ENCODE measurements at regions not wholly inside any gene's neighbourhood (a gene's known extent, or its start where the extent isn't known, plus 50 kb on each side); places are given as distances from the start of the nearest gene placed in this dataset.

GRCh38 chr6:163809364-163809763, 394.8 kb downstream of the QKI start:
- DNase-seq (ENCODE audit: low read depth in 2 of 2): no peak

- no peak for DNase-seq (ENCODE audit: low read depth in 2 of 2)
These were observed 394.4 kb downstream of the QKI start for GRCh38 chr6:163808871-163809270.

GRCh38 chr6:163808231-163808630, 393.7 kb downstream of the QKI start:
- DNase-seq (ENCODE audit: low read depth in 2 of 2): no peak

- no peak for DNase-seq (ENCODE audit: low read depth in 2 of 2)
These were observed 392.4 kb downstream of the QKI start for GRCh38 chr6:163806755-163807499.

GRCh38 chr6:163804991-163805390, 390.5 kb downstream of the QKI start:
- no peak for DNase-seq (ENCODE audit: low read depth in 2 of 2)

- no peak for DNase-seq (ENCODE audit: low read depth in 2 of 2)
These were observed 387.7 kb downstream of the QKI start for GRCh38 chr6:163802267-163802666.

- DNase-seq (ENCODE audit: low read depth in 2 of 2): no peak
These were observed 382.9 kb downstream of the QKI start for GRCh38 chr6:163797296-163797845.

- no peak for DNase-seq (ENCODE audit: low read depth in 2 of 2)
These were observed 378.8 kb downstream of the QKI start for GRCh38 chr6:163793011-163793983.

GRCh38 chr6:163790266-163790840, 375.8 kb downstream of the QKI start:
- no peak for DNase-seq (ENCODE audit: low read depth in 2 of 2)

GRCh38 chr6:163789199-163789810, 374.8 kb downstream of the QKI start:
- DNase-seq (ENCODE audit: low read depth in 2 of 2): no peak

- DNase-seq (ENCODE audit: low read depth in 2 of 2): no peak
These were observed 372.6 kb downstream of the QKI start for GRCh38 chr6:163786995-163787671.

- no peak for DNase-seq (ENCODE audit: low read depth in 2 of 2)
These were observed 368.0 kb downstream of the QKI start for GRCh38 chr6:163782436-163783003.

GRCh38 chr6:163780994-163781393, 366.5 kb downstream of the QKI start:
- DNase-seq (ENCODE audit: low read depth in 2 of 2): no peak

- no peak for DNase-seq (ENCODE audit: low read depth in 2 of 2)
These were observed 365.3 kb downstream of the QKI start for GRCh38 chr6:163779727-163780284.

- no peak for DNase-seq (ENCODE audit: low read depth in 2 of 2)
These were observed 363.2 kb downstream of the QKI start for GRCh38 chr6:163777716-163778115.

GRCh38 chr6:163776906-163777686, 362.6 kb downstream of the QKI start:
- no peak for DNase-seq (ENCODE audit: low read depth in 2 of 2)

GRCh38 chr6:163776196-163776905, 361.8 kb downstream of the QKI start:
- DNase-seq (ENCODE audit: low read depth in 2 of 2): no peak

GRCh38 chr6:163775313-163775712, 360.8 kb downstream of the QKI start:
- no peak for DNase-seq (ENCODE audit: low read depth in 2 of 2)

GRCh38 chr6:163774485-163774884, 360.0 kb downstream of the QKI start:
- no peak for DNase-seq (ENCODE audit: low read depth in 2 of 2)

Measured in stimulated activated CD8-positive, alpha-beta memory T cell treated with anti-CD3 and anti-CD28 coated beads, Interleukin-2, amount 100 ng/mL, for 1 hour (primary cell).